Left ventricle myocardium inferior (tissue), 1 donor: ENCODE measurements at regions not wholly inside any gene's neighbourhood (a gene's known extent, or its start where the extent isn't known, plus 50 kb on each side); places are given as distances from the start of the nearest gene placed in this dataset.

Experiments
- DNase-seq: peaks from one replicate; pipeline ENCODE4 v3.0.0-alpha.2; 2020
- H3K27ac ChIP-seq: fragments of 200-600 bp; replicated peaks from 2 replicates; pipeline ENCODE4 v1.8.0; 2021
- H3K27me3 ChIP-seq: fragments of 200-600 bp; 2 replicates; pipeline ENCODE4 v1.8.0; 2021; ENCODE audit warnings: low read depth
- H3K36me3 ChIP-seq: fragments of 200-600 bp; 2 replicates; pipeline ENCODE4 v1.8.0; 2021
- H3K4me1 ChIP-seq: fragments of 200-600 bp; 2 replicates; pipeline ENCODE4 v1.8.0; 2021
- H3K4me3 ChIP-seq: fragments of 200-600 bp; 2 replicates; pipeline ENCODE4 v1.8.0; 2021; ENCODE audit warnings: mild to moderate bottlenecking, moderate library complexity
- H3K9me3 ChIP-seq: fragments of 200-600 bp; replicated peaks from 2 replicates; pipeline ENCODE4 v1.8.0; 2021
- intact Hi-C: fragments of 100-400 bp; cut with micrococcal nuclease; formaldehyde crosslinking; loops from one replicate; pipeline ENCODE4 v1.11.0; 2022
- TF ChIP-seq, protein P1 (sequence below): fragments of 200-600 bp; IDR thresholded peaks from 2 replicates; pipeline ENCODE4 v1.8.0; 2021; ENCODE audit warnings: antibody characterized with exemption, mild to moderate bottlenecking, borderline replicate concordance
- donor health status: DM: no; HTN: yes; CAD: no; lungs with severe emphysema.

DNA sequence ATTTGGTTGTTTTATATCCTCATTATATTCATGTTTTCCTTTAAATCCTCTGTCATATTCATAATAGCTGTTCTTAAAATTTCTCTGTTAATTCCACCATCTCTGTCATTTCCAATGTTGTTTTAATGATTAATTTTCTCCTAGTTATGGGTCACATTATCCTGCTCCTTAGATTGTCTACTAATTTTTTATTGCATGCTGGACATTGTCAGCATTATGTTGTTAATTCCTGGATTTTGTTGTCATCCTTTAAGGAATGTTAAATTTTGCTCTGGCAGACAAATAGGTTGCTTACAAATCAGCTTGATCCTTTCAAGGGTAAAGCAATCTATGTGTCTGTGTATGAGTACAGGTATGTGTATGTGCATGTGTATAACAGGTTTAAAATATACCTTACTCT lies 393.8 kb upstream of the POU3F1 start:
- H3K36me3 ChIP-seq = no peaks in the 10 kb centered on the region
- peaks cover 34% of the 10 kb centered on the region for H3K9me3 ChIP-seq
- intact Hi-C loops = loop anchor here (10.0 kb wide), 1 partner anchor 76 kb away; no protein-coding TSS in a partner anchor
- no peak for DNase-seq
- no peak overlapping the region for H3K27ac ChIP-seq
- H3K4me3 ChIP-seq = no peak overlapping the region
- H3K27me3 ChIP-seq = peaks cover 55% of the 10 kb centered on the region
- TF ChIP-seq, protein P1, sequence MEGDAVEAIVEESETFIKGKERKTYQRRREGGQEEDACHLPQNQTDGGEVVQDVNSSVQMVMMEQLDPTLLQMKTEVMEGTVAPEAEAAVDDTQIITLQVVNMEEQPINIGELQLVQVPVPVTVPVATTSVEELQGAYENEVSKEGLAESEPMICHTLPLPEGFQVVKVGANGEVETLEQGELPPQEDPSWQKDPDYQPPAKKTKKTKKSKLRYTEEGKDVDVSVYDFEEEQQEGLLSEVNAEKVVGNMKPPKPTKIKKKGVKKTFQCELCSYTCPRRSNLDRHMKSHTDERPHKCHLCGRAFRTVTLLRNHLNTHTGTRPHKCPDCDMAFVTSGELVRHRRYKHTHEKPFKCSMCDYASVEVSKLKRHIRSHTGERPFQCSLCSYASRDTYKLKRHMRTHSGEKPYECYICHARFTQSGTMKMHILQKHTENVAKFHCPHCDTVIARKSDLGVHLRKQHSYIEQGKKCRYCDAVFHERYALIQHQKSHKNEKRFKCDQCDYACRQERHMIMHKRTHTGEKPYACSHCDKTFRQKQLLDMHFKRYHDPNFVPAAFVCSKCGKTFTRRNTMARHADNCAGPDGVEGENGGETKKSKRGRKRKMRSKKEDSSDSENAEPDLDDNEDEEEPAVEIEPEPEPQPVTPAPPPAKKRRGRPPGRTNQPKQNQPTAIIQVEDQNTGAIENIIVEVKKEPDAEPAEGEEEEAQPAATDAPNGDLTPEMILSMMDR = no peak
- no peaks in the 10 kb centered on the region for H3K4me1 ChIP-seq

DNA sequence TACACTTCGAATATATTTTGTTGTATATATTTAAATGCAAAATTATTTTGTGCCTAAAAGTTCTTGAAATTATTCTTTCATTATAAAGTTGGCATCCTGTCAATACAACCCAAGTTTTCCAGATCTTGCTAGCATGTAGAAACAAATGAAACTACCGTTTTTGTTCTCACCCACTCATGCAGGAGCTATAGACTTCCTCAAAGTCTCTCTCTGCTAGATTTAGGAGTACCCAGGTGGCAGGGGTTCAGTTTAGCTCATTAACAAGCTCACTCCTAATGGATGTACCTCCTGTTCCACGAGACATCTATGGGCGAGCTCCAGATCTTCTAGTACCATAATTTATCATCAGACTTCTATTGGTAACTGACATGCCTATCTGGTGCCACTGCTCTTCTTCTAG lies 390.2 kb upstream of the POU3F1 start:
- H3K4me1 ChIP-seq = no peaks in the 10 kb centered on the region
- H3K4me3 ChIP-seq = no peak overlapping the region
- DNase-seq = no peak
- H3K36me3 ChIP-seq = no peaks in the 10 kb centered on the region
- TF ChIP-seq, protein P1 = no peak
- intact Hi-C loops = no loop called here
- H3K27me3 ChIP-seq = peaks cover 44% of the 10 kb centered on the region
- H3K9me3 ChIP-seq = peaks cover 20% of the 10 kb centered on the region
- H3K27ac ChIP-seq = no peak overlapping the region

DNA sequence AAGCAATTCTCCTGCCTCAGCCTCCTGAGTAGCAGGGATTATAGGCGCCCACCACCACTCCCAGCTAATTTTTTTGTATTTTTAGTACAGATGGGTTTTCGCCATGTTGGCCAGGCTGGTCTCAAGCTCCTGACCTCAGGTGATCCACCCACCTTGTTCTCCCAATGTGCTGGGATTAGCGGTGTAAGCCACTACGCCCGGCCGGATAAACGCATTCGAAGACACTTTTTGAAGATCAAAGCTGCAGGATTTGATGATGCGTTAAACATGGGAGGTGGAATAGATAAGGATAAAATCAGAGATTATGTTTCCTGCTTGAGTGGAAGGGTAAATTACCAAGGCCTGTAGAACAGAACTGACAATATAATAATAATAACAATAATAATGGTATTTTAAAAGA lies 389.4 kb upstream of the POU3F1 start:
- Histone ChIP-seq H3K27ac (no peak overlapping the region), H3K27me3 (peaks cover 37% of the 10 kb centered on the region), H3K36me3 (no peaks in the 10 kb centered on the region), H3K4me3 (no peak overlapping the region), H3K4me1 (no peaks in the 10 kb centered on the region), H3K9me3 (peaks cover 13% of the 10 kb centered on the region)
- intact Hi-C loops = no loop called here
- TF ChIP-seq, protein P1 = no peak
- DNase-seq = no peak

DNA sequence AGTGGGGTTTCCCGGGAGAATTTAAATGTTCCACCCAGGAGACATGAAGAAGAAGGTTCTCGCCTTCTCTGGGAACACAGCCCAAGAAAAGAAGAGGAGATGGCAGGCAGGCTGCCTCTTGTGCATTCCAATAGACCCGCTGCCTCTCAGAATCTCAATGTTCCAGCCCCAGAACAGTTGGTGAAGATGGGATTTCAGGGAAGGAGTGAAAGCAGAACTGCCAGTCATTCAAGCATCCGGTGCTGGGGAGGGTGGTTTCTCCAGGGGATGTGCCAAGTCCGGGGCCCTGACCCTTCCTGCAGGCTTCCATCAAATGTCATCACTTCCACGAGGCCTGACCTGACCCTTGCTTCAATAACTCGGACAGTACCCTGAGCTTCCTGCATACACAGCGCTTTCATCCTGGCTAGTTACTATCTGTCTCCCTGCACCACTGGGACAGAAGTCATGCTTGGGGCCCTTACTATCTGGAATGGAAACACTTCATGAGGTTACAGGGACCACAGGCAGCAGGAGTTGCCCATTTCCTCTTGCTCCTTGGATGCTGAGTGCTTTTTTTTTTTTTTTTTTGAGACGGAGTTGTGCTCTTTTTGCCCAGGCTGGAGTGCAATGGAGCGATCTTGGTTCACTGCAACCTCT lies 386.6 kb upstream of the POU3F1 start:
- H3K36me3 ChIP-seq = no peaks in the 10 kb centered on the region
- H3K4me3 ChIP-seq = no peak overlapping the region
- intact Hi-C loops = no loop called here
- no peaks in the 10 kb centered on the region for H3K4me1 ChIP-seq
- TF ChIP-seq, protein P1 = no peak
- no peaks in the 10 kb centered on the region for H3K9me3 ChIP-seq
- DNase-seq = no peak
- H3K27ac ChIP-seq = no peak overlapping the region
- H3K27me3 ChIP-seq = peaks cover 41% of the 10 kb centered on the region

DNA sequence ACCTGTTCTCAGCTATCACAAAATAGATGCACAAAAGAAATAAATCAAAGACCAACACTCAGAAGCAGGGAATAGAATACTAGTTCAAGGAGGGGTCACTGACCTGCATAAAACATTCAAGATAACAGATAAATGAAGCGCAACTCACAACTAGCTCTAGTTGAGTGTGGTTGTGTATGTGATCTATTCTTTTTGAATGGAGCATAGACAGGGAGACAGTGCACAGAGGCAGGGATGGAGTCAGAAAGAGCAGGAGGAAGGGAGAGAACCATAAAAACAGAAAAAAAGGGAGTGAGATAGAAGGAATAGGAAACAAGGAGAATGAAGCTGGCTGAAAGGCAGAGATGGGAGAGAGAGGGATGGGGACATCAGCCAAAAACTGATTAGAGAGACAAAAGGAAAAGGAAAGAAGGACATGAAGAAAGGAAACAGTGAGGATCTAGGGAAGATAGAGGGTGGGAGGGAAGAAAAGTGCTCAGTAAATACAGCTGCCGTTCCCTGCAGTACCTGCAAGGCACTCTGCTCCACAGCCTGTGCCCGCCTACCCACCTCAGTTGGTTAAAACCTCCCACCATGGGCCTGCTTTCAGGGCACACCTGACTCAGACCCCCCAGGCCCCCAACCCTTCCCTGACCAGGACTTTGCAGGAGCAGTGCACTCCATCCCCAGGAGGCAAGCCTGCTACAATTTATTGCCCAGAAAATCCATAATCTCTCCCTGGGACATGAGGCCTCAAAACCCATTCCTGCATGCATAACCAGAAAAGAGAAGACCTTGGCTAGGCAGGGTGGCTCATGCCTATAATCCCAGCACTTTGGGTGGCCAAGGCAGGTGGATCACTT lies 385.2 kb upstream of the POU3F1 start:
- intact Hi-C loops = no loop called here
- no peak for DNase-seq
- no peak overlapping the region for H3K4me3 ChIP-seq
- no peaks in the 10 kb centered on the region for H3K36me3 ChIP-seq
- TF ChIP-seq, protein P1 = no peak
- no peaks in the 10 kb centered on the region for H3K4me1 ChIP-seq
- peaks cover 39% of the 10 kb centered on the region for H3K27me3 ChIP-seq
- no peak overlapping the region for H3K27ac ChIP-seq
- H3K9me3 ChIP-seq = no peaks in the 10 kb centered on the region
